ENCODE measurements at regions not wholly inside any gene's neighbourhood (a gene's known extent, or its start where the extent isn't known, plus 50 kb on each side); places are given as distances from the start of the nearest gene placed in this dataset. TPM values are rescaled to one million over a fixed set of nuclear protein-coding genes. Genes with fewer than 3 reads are reported as not detected.
A peak's percentile ranks its signal among the peaks of the same experiment; 100 is the strongest.

DNA sequence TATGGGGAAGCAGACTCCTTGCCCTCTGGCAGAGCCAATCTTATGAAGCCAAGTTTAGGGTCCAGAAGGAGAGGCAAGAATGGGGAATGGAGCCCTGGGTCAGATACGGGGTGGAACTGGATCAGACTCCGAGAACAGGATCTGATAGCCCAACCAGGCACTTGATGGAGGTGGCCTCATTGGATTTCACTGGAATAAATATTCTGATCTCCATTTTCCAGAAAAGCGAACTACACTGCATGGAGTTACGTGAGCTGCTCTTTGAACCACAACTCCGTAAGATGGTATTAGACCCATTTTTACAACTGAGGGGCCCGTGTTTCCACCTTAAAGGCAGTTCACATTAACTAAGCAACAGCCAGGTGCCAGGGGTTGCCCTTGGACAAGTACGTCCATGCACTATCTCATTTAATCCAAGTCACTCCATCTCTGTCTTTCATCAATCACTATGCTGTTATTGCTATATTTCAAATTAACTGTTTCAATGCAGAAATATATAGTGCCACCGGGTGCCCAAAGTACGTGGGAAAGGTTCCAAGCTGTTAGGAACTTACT, 155.2 kb downstream of the BCL11B start:
- Histone ChIP-seq H3K27ac (ENCODE audit: low read depth, low read length) (no peak overlapping the region), H3K4me3 (ENCODE audit: low read depth, low read length) (no peak overlapping the region), H3K27me3 (ENCODE audit: control insufficient read depth, insufficient read depth, low read length) (peaks cover 12% of the 10 kb centered on the region), H3K4me1 (ENCODE audit: control insufficient read depth, insufficient read depth, low read length) (peaks cover 13% of the 10 kb centered on the region), H3K9me3 (ENCODE audit: control insufficient read depth, insufficient read depth, low read length) (peaks cover 6% of the 10 kb centered on the region), H3K36me3 (ENCODE audit: control insufficient read depth, insufficient read depth, low read length) (no peaks in the 10 kb centered on the region)
- no peak for DNase-seq (ENCODE audit: low read depth in 4 of 6, low spot score in 6 of 6)
- 97% methylated on average over 6 of the region's 9 CpGs for WGBS (ENCODE audit: insufficient coverage)

DNA sequence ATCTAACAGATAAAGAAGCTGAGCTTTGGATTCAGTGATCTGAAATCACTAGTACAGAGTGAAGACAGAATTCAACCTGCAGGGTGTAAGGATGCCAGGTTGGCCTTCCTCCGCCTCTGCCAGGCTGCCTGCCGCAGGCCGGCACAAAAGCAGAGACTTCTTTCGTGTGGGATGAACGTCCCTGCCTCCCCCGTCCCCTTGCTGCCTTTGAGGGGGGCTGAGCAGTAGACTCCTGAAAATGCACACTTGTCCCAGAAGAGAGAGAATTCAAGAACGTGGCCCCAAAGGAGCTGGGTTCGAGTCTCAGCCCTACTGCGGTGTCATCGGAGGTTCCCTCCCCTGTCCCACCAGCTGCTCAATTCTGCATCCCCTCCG, 154.3 kb downstream of the BCL11B start:
- H3K4me1 ChIP-seq (ENCODE audit: control insufficient read depth, insufficient read depth, low read length) = peaks cover 13% of the 10 kb centered on the region
- no peak overlapping the region for H3K27ac ChIP-seq (ENCODE audit: low read depth, low read length)
- no peaks in the 10 kb centered on the region for H3K36me3 ChIP-seq (ENCODE audit: control insufficient read depth, insufficient read depth, low read length)
- 39% methylated on average over 7 of the region's 11 CpGs for WGBS (ENCODE audit: insufficient coverage)
- no peak overlapping the region for H3K4me3 ChIP-seq (ENCODE audit: low read depth, low read length)
- H3K27me3 ChIP-seq (ENCODE audit: control insufficient read depth, insufficient read depth, low read length) = peaks cover 12% of the 10 kb centered on the region
- H3K9me3 ChIP-seq (ENCODE audit: control insufficient read depth, insufficient read depth, low read length) = peaks cover 5% of the 10 kb centered on the region
- no peak for DNase-seq (ENCODE audit: low read depth in 4 of 6, low spot score in 6 of 6)

DNA sequence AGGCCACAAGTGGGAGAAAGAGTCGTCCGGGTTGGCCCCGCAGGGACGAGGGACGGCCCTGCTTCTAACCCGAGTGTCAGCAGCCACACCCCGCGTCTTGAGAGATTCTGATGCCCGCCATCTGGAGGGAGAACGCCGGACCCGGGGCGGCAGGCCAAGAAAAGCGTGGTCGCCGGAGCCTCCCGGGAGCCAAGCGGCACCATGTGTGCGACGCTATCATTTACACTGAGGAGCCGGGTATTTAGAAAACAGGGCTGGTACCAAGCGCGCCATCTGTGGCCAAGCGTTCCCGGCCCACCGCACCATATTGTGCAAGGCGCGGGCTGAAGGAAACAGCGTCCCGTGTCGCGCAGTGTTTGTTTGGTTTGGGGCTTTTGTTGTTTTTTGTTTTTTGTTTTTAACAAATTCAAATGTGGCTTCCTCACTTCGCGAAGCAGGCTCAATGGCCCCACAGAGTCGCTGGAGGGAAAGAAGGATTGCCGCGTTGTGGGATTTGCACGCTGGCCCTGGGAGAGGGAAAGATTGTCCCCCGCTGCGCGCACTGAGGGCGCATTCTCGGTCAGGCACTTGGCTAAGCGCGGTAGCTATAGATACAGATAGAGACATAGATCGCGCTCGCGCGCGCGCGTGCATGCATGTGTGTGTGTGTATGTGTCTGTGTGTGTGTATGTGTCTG, 153.8 kb downstream of the BCL11B start:
- peaks cover 12% of the 10 kb centered on the region for H3K27me3 ChIP-seq (ENCODE audit: control insufficient read depth, insufficient read depth, low read length)
- H3K4me3 ChIP-seq (ENCODE audit: low read depth, low read length) = no peak overlapping the region
- peak in 4 of 6 donors; percentile 28 to 93 (median 58) for DNase-seq (ENCODE audit: low read depth in 4 of 6, low spot score in 6 of 6)
- H3K9me3 ChIP-seq (ENCODE audit: control insufficient read depth, insufficient read depth, low read length) = peaks cover 5% of the 10 kb centered on the region
- peaks cover 13% of the 10 kb centered on the region for H3K4me1 ChIP-seq (ENCODE audit: control insufficient read depth, insufficient read depth, low read length)
- WGBS (ENCODE audit: insufficient coverage) = 1% methylated on average over 35 of the region's 53 CpGs
- H3K27ac ChIP-seq (ENCODE audit: low read depth, low read length) = no peak overlapping the region
- no peaks in the 10 kb centered on the region for H3K36me3 ChIP-seq (ENCODE audit: control insufficient read depth, insufficient read depth, low read length)

DNA sequence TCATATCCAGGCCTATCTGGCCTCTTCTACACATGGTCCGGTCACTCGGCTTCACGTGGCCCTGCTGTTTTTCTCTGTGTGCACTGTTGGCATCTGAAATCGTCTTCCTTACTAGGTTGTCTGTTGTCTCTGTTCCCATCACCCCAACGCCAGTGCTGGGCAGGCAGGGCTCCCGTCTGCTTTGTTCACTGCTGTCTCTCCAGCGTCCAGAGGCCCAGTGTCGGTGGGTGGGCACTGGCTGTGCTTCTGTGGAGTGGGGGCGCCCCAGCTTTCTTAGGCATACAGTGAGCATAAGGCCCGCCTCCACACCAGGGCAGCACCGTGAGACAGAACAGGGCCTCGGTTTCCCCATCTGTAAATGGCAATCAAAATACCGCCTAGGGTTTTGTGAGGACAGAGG, 153.1 kb downstream of the BCL11B start:
- no peak overlapping the region for H3K4me3 ChIP-seq (ENCODE audit: low read depth, low read length)
- H3K36me3 ChIP-seq (ENCODE audit: control insufficient read depth, insufficient read depth, low read length) = no peaks in the 10 kb centered on the region
- 65% methylated on average over 13 of the region's 13 CpGs for WGBS (ENCODE audit: insufficient coverage)
- H3K4me1 ChIP-seq (ENCODE audit: control insufficient read depth, insufficient read depth, low read length) = peaks cover 13% of the 10 kb centered on the region
- peaks cover 12% of the 10 kb centered on the region for H3K27me3 ChIP-seq (ENCODE audit: control insufficient read depth, insufficient read depth, low read length)
- no peak overlapping the region for H3K27ac ChIP-seq (ENCODE audit: low read depth, low read length)
- no peak for DNase-seq (ENCODE audit: low read depth in 4 of 6, low spot score in 6 of 6)
- H3K9me3 ChIP-seq (ENCODE audit: control insufficient read depth, insufficient read depth, low read length) = peaks cover 4% of the 10 kb centered on the region

Small RNA genes in the stretch of these regions (small RNA-seq; reads per million reads assigned to genes)
- gene AL162151.2 (ENCODE audit: low replicate concordance) (not detected), gene RN7SL714P (ENCODE audit: low replicate concordance) (not detected)

Data from spinal cord (tissue), 10 donors.